ENCODE measurements at regions not wholly inside any gene's neighbourhood (a gene's known extent, or its start where the extent isn't known, plus 50 kb on each side); places are given as distances from the start of the nearest gene placed in this dataset.

DNA sequence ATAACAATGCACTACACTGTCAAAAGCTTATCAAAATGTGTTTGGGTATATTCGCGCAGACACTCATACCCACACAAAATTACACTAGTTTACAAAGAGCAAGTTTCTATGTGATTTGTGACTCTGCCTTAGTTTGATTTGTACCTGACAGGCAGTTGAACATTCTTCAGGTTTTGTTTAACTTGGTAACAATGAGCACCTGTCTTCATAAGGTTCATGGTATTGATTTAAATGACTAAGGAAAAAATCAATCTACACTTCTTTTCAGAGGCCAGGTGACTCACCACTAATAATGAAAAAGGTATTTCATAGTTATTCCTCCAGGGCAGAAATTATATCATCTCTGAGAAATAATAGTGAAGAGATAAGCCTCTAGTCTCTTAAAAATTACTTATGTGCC, 1114.6 kb upstream of the AGA start (continued):
- TF ChIP-seq, protein P1, sequence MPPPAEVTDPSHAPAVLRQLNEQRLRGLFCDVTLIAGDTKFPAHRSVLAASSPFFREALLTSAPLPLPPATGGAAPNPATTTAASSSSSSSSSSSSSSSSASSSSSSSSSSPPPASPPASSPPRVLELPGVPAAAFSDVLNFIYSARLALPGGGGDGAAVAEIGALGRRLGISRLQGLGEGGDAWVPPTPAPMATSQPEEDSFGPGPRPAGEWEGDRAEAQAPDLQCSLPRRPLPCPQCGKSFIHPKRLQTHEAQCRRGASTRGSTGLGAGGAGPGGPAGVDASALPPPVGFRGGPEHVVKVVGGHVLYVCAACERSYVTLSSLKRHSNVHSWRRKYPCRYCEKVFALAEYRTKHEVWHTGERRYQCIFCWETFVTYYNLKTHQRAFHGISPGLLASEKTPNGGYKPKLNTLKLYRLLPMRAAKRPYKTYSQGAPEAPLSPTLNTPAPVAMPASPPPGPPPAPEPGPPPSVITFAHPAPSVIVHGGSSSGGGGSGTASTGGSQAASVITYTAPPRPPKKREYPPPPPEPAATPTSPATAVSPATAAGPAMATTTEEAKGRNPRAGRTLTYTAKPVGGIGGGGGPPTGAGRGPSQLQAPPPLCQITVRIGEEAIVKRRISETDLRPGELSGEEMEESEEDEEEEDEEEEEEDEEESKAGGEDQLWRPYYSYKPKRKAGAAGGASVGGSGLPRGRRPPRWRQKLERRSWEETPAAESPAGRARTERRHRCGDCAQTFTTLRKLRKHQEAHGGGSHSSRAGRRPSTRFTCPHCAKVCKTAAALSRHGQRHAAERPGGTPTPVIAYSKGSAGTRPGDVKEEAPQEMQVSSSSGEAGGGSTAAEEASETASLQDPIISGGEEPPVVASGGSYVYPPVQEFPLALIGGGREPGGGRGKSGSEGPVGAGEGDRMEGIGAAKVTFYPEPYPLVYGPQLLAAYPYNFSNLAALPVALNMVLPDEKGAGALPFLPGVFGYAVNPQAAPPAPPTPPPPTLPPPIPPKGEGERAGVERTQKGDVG (CRISPR knock-in tag; IDR thresholded peaks at IDR 0.05) = no peak
- TF ChIP-seq, protein P2, sequence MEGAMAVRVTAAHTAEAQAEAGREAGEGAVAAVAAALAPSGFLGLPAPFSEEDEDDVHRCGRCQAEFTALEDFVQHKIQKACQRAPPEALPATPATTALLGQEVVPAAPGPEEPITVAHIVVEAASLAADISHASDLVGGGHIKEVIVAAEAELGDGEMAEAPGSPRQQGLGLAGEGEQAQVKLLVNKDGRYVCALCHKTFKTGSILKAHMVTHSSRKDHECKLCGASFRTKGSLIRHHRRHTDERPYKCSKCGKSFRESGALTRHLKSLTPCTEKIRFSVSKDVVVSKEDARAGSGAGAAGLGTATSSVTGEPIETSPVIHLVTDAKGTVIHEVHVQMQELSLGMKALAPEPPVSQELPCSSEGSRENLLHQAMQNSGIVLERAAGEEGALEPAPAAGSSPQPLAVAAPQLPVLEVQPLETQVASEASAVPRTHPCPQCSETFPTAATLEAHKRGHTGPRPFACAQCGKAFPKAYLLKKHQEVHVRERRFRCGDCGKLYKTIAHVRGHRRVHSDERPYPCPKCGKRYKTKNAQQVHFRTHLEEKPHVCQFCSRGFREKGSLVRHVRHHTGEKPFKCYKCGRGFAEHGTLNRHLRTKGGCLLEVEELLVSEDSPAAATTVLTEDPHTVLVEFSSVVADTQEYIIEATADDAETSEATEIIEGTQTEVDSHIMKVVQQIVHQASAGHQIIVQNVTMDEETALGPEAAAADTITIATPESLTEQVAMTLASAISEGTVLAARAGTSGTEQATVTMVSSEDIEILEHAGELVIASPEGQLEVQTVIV (IDR thresholded peaks at IDR 0.05; ENCODE audit: borderline replicate concordance, partially characterized antibody) = no peak
- no peak for TF ChIP-seq NFIC (IDR thresholded peaks at IDR 0.05; ENCODE audit: low read depth, low read length)

DNA sequence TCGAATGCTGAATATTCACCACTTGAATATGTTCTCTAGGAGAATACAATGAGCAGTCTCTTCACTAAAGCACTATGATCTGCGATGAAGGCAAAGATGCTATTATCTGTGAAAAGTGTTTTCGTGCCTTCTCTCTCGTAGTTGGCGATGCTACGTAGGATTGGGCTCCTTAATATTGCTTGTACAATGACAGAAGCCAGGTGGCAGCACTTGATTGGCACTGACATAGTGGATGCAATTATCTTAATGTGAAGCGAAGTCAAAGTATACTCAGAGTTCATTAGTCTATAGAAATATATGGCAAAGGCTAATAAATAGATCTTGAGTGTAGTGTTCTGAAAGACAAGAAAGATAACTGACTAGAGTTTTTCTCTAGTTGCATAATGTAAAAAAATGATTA, 1135.7 kb upstream of the AGA start:
- intact Hi-C loops (cut with micrococcal nuclease; ENCODE audit: unreplicated experiment) (loop anchor here (1.0 kb wide), 1 partner anchor 729 kb away; no protein-coding TSS in a partner anchor), in situ Hi-C loops (cut with MboI) (no loop called here)
- H3K9me3 ChIP-seq (replicated peaks; ENCODE audit: control insufficient read depth, insufficient read depth, low read length) = no peaks in the 10 kb centered on the region
- 44% methylated on average over 7 of the region's 7 CpGs for WGBS (ENCODE audit: insufficient coverage, insufficient replicate concordance, low lambda C conversion rate, missing lambda C conversion rate)
- ChIA-PET RAD21 (ENCODE audit: unreplicated experiment) (interaction anchor here (0.8 to 2.0 kb wide), 3 partner anchors 9 to 730 kb away, joined by 3 to 12 read pairs (median 4); no protein-coding TSS in a partner anchor), POLR2A (no interaction called here), CTCF (interaction anchor here (0.9 to 3.3 kb wide), 5 partner anchors 54 to 1451 kb away, joined by 3 to 37 read pairs (median 5); no protein-coding TSS in a partner anchor), SMC1A (ENCODE audit: uncharacterized antibody, unreplicated experiment) (interaction anchor here (0.6 to 2.4 kb wide), 8 partner anchors 9 to 1451 kb away, joined by 3 to 18 read pairs (median 3); no protein-coding TSS in a partner anchor)
- no peaks in the 10 kb centered on the region for H3K79me2 ChIP-seq (ENCODE audit: control insufficient read depth, insufficient read depth, low read length)
- no peak overlapping the region for H3K4me2 ChIP-seq (ENCODE audit: control insufficient read depth, insufficient read depth)
- H2AFZ ChIP-seq (ENCODE audit: control insufficient read depth, low read depth, low read length) = no peak overlapping the region
- H3K36me3 ChIP-seq (ENCODE audit: control insufficient read depth in 2 of 2, insufficient read depth in 2 of 2, low read length in 1 of 2) = no peaks in the 10 kb centered on the region
- H3K4me1 ChIP-seq (ENCODE audit: control insufficient read depth, insufficient read depth, low read length) = no peaks in the 10 kb centered on the region
- H3K27me3 ChIP-seq (replicated peaks in 1 of 2; ENCODE audit: control insufficient read depth in 2 of 2, insufficient read depth in 2 of 2, low read length in 1 of 2) = no peaks in the 10 kb centered on the region
- no TSS peak for BruUV-seq (replicated peaks)
- no peaks in the 10 kb centered on the region for H4K20me1 ChIP-seq (ENCODE audit: control insufficient read depth, insufficient read depth)
- no peak overlapping the region for H3K27ac ChIP-seq (ENCODE audit: control insufficient read depth, insufficient read depth)
- no peak overlapping the region for H3K9ac ChIP-seq (ENCODE audit: control insufficient read depth, insufficient read depth, low read length)
- no peak for DNase-seq (ENCODE audit: low read depth, low spot score)
- FAIRE-seq = no peak
- no peak overlapping the region for H3K4me3 ChIP-seq
- ATAC-seq = peak; percentile 66
- TF ChIP-seq, protein P3, sequence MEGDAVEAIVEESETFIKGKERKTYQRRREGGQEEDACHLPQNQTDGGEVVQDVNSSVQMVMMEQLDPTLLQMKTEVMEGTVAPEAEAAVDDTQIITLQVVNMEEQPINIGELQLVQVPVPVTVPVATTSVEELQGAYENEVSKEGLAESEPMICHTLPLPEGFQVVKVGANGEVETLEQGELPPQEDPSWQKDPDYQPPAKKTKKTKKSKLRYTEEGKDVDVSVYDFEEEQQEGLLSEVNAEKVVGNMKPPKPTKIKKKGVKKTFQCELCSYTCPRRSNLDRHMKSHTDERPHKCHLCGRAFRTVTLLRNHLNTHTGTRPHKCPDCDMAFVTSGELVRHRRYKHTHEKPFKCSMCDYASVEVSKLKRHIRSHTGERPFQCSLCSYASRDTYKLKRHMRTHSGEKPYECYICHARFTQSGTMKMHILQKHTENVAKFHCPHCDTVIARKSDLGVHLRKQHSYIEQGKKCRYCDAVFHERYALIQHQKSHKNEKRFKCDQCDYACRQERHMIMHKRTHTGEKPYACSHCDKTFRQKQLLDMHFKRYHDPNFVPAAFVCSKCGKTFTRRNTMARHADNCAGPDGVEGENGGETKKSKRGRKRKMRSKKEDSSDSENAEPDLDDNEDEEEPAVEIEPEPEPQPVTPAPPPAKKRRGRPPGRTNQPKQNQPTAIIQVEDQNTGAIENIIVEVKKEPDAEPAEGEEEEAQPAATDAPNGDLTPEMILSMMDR (IDR thresholded peaks at IDR 0.05 in 2 of 3, conservative IDR thresholded peaks at IDR 0.05 in 1 of 3; ENCODE audit: control insufficient read depth in 2 of 3, extremely low read depth in 1 of 3, insufficient read depth in 1 of 3, low read depth in 3 of 3, low read length in 3 of 3) = peak in 1 of 3 experiments; percentile 14; a peak in 2 of 6 replicates
- TF ChIP-seq NFIC (IDR thresholded peaks at IDR 0.05; ENCODE audit: low read depth, low read length) = no peak
- TF ChIP-seq, protein P2 (IDR thresholded peaks at IDR 0.05; ENCODE audit: borderline replicate concordance, partially characterized antibody) = no peak
- TF ChIP-seq KLF5 (IDR thresholded peaks at IDR 0.05; ENCODE audit: partially characterized antibody) = no peak
- no peak for TF ChIP-seq NRF1 (conservative IDR thresholded peaks at IDR 0.05; ENCODE audit: low read depth, low read length)
- no peak for TF ChIP-seq JUNB (IDR thresholded peaks at IDR 0.05)
- TF ChIP-seq SMC3 (IDR thresholded peaks at IDR 0.05; ENCODE audit: borderline replicate concordance, low read length) = peak; percentile 54; the same call in 1 of the 2 replicates
- 0 out of 2 replicates have a peak, but pooled peaks have one; percentile 16 for TF ChIP-seq RAD21 (IDR thresholded peaks at IDR 0.05; ENCODE audit: insufficient read depth, low read depth, low read length)
- TF ChIP-seq RELA (IDR thresholded peaks at IDR 0.05; ENCODE audit: borderline replicate concordance, partially characterized antibody) = no peak
- TF ChIP-seq ZNF24 (IDR thresholded peaks at IDR 0.05) = no peak

Measured in GM12878 (cell line).